Heart right ventricle (tissue), 16 donors: ENCODE measurements at regions not wholly inside any gene's neighbourhood (a gene's known extent, or its start where the extent isn't known, plus 50 kb on each side); places are given as distances from the start of the nearest gene placed in this dataset.

Source experiments
- ATAC-seq, 8 donors: fragments of 200-7000 bp; cut with Tn5 transposase; one replicate each; pipeline ENCODE4 v1.9.1; 2020; ENCODE audit warnings: mild to moderate bottlenecking in 8 of 8, moderate library complexity in 8 of 8, moderate number of reproducible peaks in 1 of 8
- DNase-seq, 2 donors: peaks; one replicate each; pipeline ENCODE4 v3.0.0-alpha.2; 2020
- H3K27ac ChIP-seq, 10 donors: fragments of 200-600 bp; sonication (generic) in 2 of 10; one replicate each; pipeline versions ENCODE4 v1.5.0 to v1.8.0; 2020 to 2022; ENCODE audit warnings: mild to moderate bottlenecking in 3 of 10
- H3K27me3 ChIP-seq, 7 donors: fragments of 200-600 bp; one replicate each; pipeline ENCODE4 v1.8.0; 2021 to 2022; ENCODE audit warnings: mild to moderate bottlenecking in 2 of 7
- H3K36me3 ChIP-seq, 9 donors: fragments of 200-600 bp; sonication (generic) in 1 of 9; one replicate each; pipeline versions ENCODE4 v1.5.0 to v1.8.0; 2020 to 2022; ENCODE audit warnings: mild to moderate bottlenecking in 2 of 9
- H3K4me1 ChIP-seq, 9 donors: fragments of 200-600 bp; sonication (generic) in 1 of 9; one replicate each; pipeline versions ENCODE4 v1.5.0 to v1.8.0; 2020 to 2022; ENCODE audit warnings: mild to moderate bottlenecking in 4 of 9
- H3K4me3 ChIP-seq, 10 donors: fragments of 200-600 bp; sonication (generic) in 2 of 10; one replicate each; pipeline versions ENCODE4 v1.5.0 to v1.8.0; 2020 to 2022; ENCODE audit warnings: mild to moderate bottlenecking in 7 of 10, moderate library complexity in 2 of 10
- H3K9me3 ChIP-seq, 11 donors: fragments of 200-600 bp in 10 of 11; sonication (generic) in 2 of 11; one replicate each; pipeline versions ENCODE4 v1.5.0 to v1.8.0; 2013 to 2022; ENCODE audit warnings: mild to moderate bottlenecking in 2 of 11, control low read depth in 1 of 11, moderate library complexity in 1 of 11
- WGBS, 2 donors: extraction: QIAGEN DNeasy Blood & Tissue Kit; methylation state at CpG; one replicate each; pipeline ENCODE4 v1.1.7; 2013; ENCODE audit warnings: inconsistent platforms in 1 of 2; 5-methylcytosine and 5-hydroxymethylcytosine counted together
- intact Hi-C, 10 donors: fragments of 100-400 bp; cut with DNase I; formaldehyde crosslinking; loops; one replicate each; pipeline versions ENCODE4 v1.11.1 to v1.14.2; 2022
- TF ChIP-seq, protein P1 (sequence below), 9 donors: fragments of 200-600 bp; sonication (generic) in 2 of 9; IDR thresholded peaks; one replicate each; pipeline versions ENCODE4 v1.5.0 to v1.8.0; 2021 to 2022; ENCODE audit warnings: antibody characterized with exemption in 9 of 9, mild to moderate bottlenecking in 5 of 9, moderate library complexity in 1 of 9
- donor health status: Arrhythmogenic right ventricular cardiomyopathy.
- donor health status: ischemic (EF 13 %, LVEDD 7.1; RV severe dilation, severe dysfunction).
- donor health status: healthy with polysubstance abuse.
- donor health status: DM: no; HTN: yes; CAD: no.
- donor health status: DM: no; HTN: no; CAD: no.
- donor health status: ischemic (EF 25% LVEDD 6.9; RV normal size, moderate dysfunction).
- donor health status: ischemic (EF 25% LVEDD 5.7; RV mildly dilated, moderate dysfunction).
- donor health status: healthy.
- donor health status: DM: yes; HTN: yes; CAD: no.
- donor health status: Ischemic cardiomyopathy.
- donor health status: ischemic (EF 35%, LVEDD 5.7; RV mildly dilated, moderate dysfunction).
- donor health status: nonischemic (EF 11% LVEDD 7.7; RV severe dilation, severe dysfunction).
- donor health status: DM: yes; HTN: yes; CAD: no.
- donor health status: PGD.
- donor health status: ischemic (EF 29% LVEDD 5.4; RV normal size, mild dysfunction).
- donor health status: nonischemic (EF 23%, LVEDD 6.1; RV moderate dilation, normal function).

GRCh38 chr4:151564321-151564720 lies 155.3 kb downstream of the FHIP1A start:
- Histone ChIP-seq H3K27ac (no peak overlapping the region), H3K27me3 (no peaks in the 10 kb centered on the region), H3K4me3 (no peak overlapping the region), H3K9me3 (no peaks in the 10 kb centered on the region), H3K36me3 (no peaks in the 10 kb centered on the region), H3K4me1 (peaks cover 0 to 2% (median 0%) of the 10 kb centered on the region in 9 donors)
- intact Hi-C loops: no loop called here
- TF ChIP-seq, protein P1, sequence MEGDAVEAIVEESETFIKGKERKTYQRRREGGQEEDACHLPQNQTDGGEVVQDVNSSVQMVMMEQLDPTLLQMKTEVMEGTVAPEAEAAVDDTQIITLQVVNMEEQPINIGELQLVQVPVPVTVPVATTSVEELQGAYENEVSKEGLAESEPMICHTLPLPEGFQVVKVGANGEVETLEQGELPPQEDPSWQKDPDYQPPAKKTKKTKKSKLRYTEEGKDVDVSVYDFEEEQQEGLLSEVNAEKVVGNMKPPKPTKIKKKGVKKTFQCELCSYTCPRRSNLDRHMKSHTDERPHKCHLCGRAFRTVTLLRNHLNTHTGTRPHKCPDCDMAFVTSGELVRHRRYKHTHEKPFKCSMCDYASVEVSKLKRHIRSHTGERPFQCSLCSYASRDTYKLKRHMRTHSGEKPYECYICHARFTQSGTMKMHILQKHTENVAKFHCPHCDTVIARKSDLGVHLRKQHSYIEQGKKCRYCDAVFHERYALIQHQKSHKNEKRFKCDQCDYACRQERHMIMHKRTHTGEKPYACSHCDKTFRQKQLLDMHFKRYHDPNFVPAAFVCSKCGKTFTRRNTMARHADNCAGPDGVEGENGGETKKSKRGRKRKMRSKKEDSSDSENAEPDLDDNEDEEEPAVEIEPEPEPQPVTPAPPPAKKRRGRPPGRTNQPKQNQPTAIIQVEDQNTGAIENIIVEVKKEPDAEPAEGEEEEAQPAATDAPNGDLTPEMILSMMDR (IDR thresholded peaks at IDR 0.05): no peak
- 88 to 93% methylated on average over 2 of the region's 2 CpGs for WGBS, 2 donors
- ATAC-seq (no peak), DNase-seq (no peak)

DNA sequence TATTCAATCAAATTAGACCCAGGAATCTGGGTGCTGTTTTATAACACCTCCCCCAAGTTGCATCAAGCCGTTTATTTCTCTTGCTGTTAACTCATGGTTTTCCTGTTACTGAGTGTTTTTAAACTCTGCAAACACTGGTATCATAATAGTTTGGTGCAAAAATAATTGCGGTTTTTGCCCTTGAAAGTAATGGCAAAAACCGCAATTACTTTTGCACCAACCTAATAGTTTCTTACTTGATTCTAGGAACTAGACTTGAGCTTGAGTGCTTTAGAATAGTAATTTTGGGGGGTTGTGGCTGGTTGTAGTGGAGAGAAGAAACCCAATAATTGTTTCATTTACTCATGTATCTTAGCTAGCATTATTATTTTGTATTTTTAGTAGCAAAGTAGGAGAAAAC lies 156.6 kb downstream of the FHIP1A start:
- Histone ChIP-seq H3K27ac (no peak overlapping the region), H3K4me3 (no peak overlapping the region), H3K9me3 (no peaks in the 10 kb centered on the region), H3K27me3 (no peaks in the 10 kb centered on the region), H3K36me3 (no peaks in the 10 kb centered on the region), H3K4me1 (peaks cover 0 to 9% (median 0%) of the 10 kb centered on the region in 9 donors)
- intact Hi-C loops: no loop called here
- no peak for DNase-seq
- TF ChIP-seq, protein P1 (IDR thresholded peaks at IDR 0.05): no peak
- no peak for ATAC-seq
- 79 to 87% methylated on average over 3 of the region's 3 CpGs for WGBS, 2 donors

DNA sequence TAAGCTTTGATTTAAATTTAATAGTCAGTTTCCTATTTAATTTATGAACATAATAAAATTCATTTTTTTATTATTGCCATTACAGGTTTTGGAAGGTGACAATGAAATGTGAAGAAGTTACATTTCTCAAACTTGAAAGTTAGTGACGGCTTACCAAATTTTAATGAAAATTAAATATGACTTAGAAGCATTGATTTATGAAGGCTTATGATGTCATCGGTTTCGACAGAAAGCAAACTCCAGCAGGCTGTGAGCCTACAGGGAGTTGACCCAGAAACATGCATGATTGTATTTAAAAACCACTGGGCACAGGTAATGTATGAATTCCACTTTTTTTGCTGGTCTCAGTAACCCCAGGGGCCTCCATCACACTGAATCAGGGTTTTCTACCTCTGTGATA lies 157.1 kb downstream of the FHIP1A start:
- intact Hi-C loops: no loop called here
- TF ChIP-seq, protein P1 (IDR thresholded peaks at IDR 0.05): no peak
- H3K36me3 ChIP-seq: no peaks in the 10 kb centered on the region
- H3K4me1 ChIP-seq: peaks cover 0 to 9% (median 0%) of the 10 kb centered on the region in 9 donors
- DNase-seq (no peak), ATAC-seq (no peak)
- H3K4me3 ChIP-seq: no peak overlapping the region
- 92% methylated on average over 3 of the region's 3 CpGs for WGBS, 2 donors
- no peak overlapping the region for H3K27ac ChIP-seq
- no peaks in the 10 kb centered on the region for H3K27me3 ChIP-seq
- H3K9me3 ChIP-seq: no peaks in the 10 kb centered on the region

GRCh38 chr4:151567056-151567455 lies 158.1 kb downstream of the FHIP1A start:
- Histone ChIP-seq H3K27me3 (no peaks in the 10 kb centered on the region), H3K9me3 (no peaks in the 10 kb centered on the region), H3K36me3 (no peaks in the 10 kb centered on the region), H3K4me1 (peaks cover 0 to 9% (median 0%) of the 10 kb centered on the region in 9 donors), H3K27ac (no peak overlapping the region), H3K4me3 (no peak overlapping the region)
- 79 to 87% methylated on average over 4 of the region's 4 CpGs for WGBS, 2 donors
- intact Hi-C loops: no loop called here
- DNase-seq (no peak), ATAC-seq (no peak)
- TF ChIP-seq, protein P1 (IDR thresholded peaks at IDR 0.05): no peak
